ENCODE measurements at regions not wholly inside any gene's neighbourhood (a gene's known extent, or its start where the extent isn't known, plus 50 kb on each side); places are given as distances from the start of the nearest gene placed in this dataset.

GRCh38 chr1:61005614-61006580 lies 76.5 kb upstream of the NFIA start:
- Histone ChIP-seq H3K4me3 (ENCODE audit: low read length) (no peak overlapping the region), H3K79me2 (ENCODE audit: low read length) (no peaks in the 10 kb centered on the region), H3K36me3 (replicated peaks; ENCODE audit: low read depth, low read length) (no peaks in the 10 kb centered on the region), H3K9me3 (ENCODE audit: insufficient read depth, low read length) (no peaks in the 10 kb centered on the region), H3K4me1 (ENCODE audit: low read length) (no peaks in the 10 kb centered on the region), H3K27ac (ENCODE audit: low read length) (no peak overlapping the region), H2AFZ (ENCODE audit: low read depth, low read length) (no peak overlapping the region), H3K9ac (ENCODE audit: low read length) (no peak overlapping the region), H4K20me1 (ENCODE audit: insufficient read depth, low read length) (no peaks in the 10 kb centered on the region), H3K27me3 (ENCODE audit: low read depth, low read length) (no peaks in the 10 kb centered on the region), H3K4me2 (ENCODE audit: low read length) (no peak overlapping the region)
- TF ChIP-seq CTCF (IDR thresholded peaks at IDR 0.05; ENCODE audit: low read depth, low read length), result no peak
- TF ChIP-seq EZH2phosphoT487 (IDR thresholded peaks at IDR 0.05; ENCODE audit: low read depth), result no peak

- H3K4me1 ChIP-seq (ENCODE audit: low read length), result no peaks in the 10 kb centered on the region
- no peaks in the 10 kb centered on the region for H3K36me3 ChIP-seq (replicated peaks; ENCODE audit: low read depth, low read length)
- H3K4me3 ChIP-seq (ENCODE audit: low read length), result no peak overlapping the region
- no peak overlapping the region for H3K9ac ChIP-seq (ENCODE audit: low read length)
- H3K27me3 ChIP-seq (ENCODE audit: low read depth, low read length), result no peaks in the 10 kb centered on the region
- no peak overlapping the region for H3K4me2 ChIP-seq (ENCODE audit: low read length)
- H4K20me1 ChIP-seq (ENCODE audit: insufficient read depth, low read length), result no peaks in the 10 kb centered on the region
- TF ChIP-seq CTCF (IDR thresholded peaks at IDR 0.05; ENCODE audit: low read depth, low read length) (no peak), EZH2phosphoT487 (IDR thresholded peaks at IDR 0.05; ENCODE audit: low read depth) (no peak)
- no peak overlapping the region for H3K27ac ChIP-seq (ENCODE audit: low read length)
- no peaks in the 10 kb centered on the region for H3K79me2 ChIP-seq (ENCODE audit: low read length)
- no peak overlapping the region for H2AFZ ChIP-seq (ENCODE audit: low read depth, low read length)
- no peaks in the 10 kb centered on the region for H3K9me3 ChIP-seq (ENCODE audit: insufficient read depth, low read length)
Observed at GRCh38 chr1:61004262-61005003, 77.9 kb upstream of the NFIA start.

- no peak overlapping the region for H3K4me3 ChIP-seq (ENCODE audit: low read length)
- H3K4me2 ChIP-seq (ENCODE audit: low read length), result no peak overlapping the region
- no peaks in the 10 kb centered on the region for H3K36me3 ChIP-seq (replicated peaks; ENCODE audit: low read depth, low read length)
- H4K20me1 ChIP-seq (ENCODE audit: insufficient read depth, low read length), result no peaks in the 10 kb centered on the region
- H3K9ac ChIP-seq (ENCODE audit: low read length), result no peak overlapping the region
- H2AFZ ChIP-seq (ENCODE audit: low read depth, low read length), result no peak overlapping the region
- H3K27ac ChIP-seq (ENCODE audit: low read length), result no peak overlapping the region
- H3K79me2 ChIP-seq (ENCODE audit: low read length), result no peaks in the 10 kb centered on the region
- no peak for TF ChIP-seq CTCF (IDR thresholded peaks at IDR 0.05; ENCODE audit: low read depth, low read length)
- no peak for TF ChIP-seq EZH2phosphoT487 (IDR thresholded peaks at IDR 0.05; ENCODE audit: low read depth)
- no peaks in the 10 kb centered on the region for H3K27me3 ChIP-seq (ENCODE audit: low read depth, low read length)
- H3K9me3 ChIP-seq (ENCODE audit: insufficient read depth, low read length), result no peaks in the 10 kb centered on the region
- no peaks in the 10 kb centered on the region for H3K4me1 ChIP-seq (ENCODE audit: low read length)
Observed at GRCh38 chr1:61000327-61000726, 82.0 kb upstream of the NFIA start.

GRCh38 chr1:60998786-60999185 lies 83.6 kb upstream of the NFIA start:
- TF ChIP-seq CTCF (IDR thresholded peaks at IDR 0.05; ENCODE audit: low read depth, low read length) (no peak), EZH2phosphoT487 (IDR thresholded peaks at IDR 0.05; ENCODE audit: low read depth) (no peak)
- H3K36me3 ChIP-seq (replicated peaks; ENCODE audit: low read depth, low read length), result no peaks in the 10 kb centered on the region
- H4K20me1 ChIP-seq (ENCODE audit: insufficient read depth, low read length), result no peaks in the 10 kb centered on the region
- no peak overlapping the region for H3K4me3 ChIP-seq (ENCODE audit: low read length)
- H3K27me3 ChIP-seq (ENCODE audit: low read depth, low read length), result no peaks in the 10 kb centered on the region
- H3K79me2 ChIP-seq (ENCODE audit: low read length), result no peaks in the 10 kb centered on the region
- no peak overlapping the region for H2AFZ ChIP-seq (ENCODE audit: low read depth, low read length)
- no peak overlapping the region for H3K4me2 ChIP-seq (ENCODE audit: low read length)
- no peak overlapping the region for H3K9ac ChIP-seq (ENCODE audit: low read length)
- no peaks in the 10 kb centered on the region for H3K9me3 ChIP-seq (ENCODE audit: insufficient read depth, low read length)
- no peak overlapping the region for H3K27ac ChIP-seq (ENCODE audit: low read length)
- no peaks in the 10 kb centered on the region for H3K4me1 ChIP-seq (ENCODE audit: low read length)

Data from OCI-LY3 (cell line).